Epithelial cell of esophagus (primary cell): ENCODE measurements at regions not wholly inside any gene's neighbourhood (a gene's known extent, or its start where the extent isn't known, plus 50 kb on each side); places are given as distances from the start of the nearest gene placed in this dataset.

Experiments
- DNase-seq: peaks from one replicate; pipeline ENCODE4 v3.0.0; 2010; ENCODE audit warnings: low read depth
- H3K4me3 ChIP-seq: 2 replicates; pipeline ENCODE4 v1.5.1; 2011; ENCODE audit warnings: mild to moderate bottlenecking, low read length, control low read depth
- CTCF ChIP-seq: IDR thresholded peaks from 2 replicates; pipeline ENCODE4 v1.5.1; 2011; ENCODE audit warnings: low read depth, mild to moderate bottlenecking, low read length, control low read depth, inconsistent platforms; ENCODE audit not compliant: insufficient read depth; ENCODE audit errors: missing control alignments

- TF ChIP-seq CTCF, result no peak
- no peak for DNase-seq
- no peak overlapping the region for H3K4me3 ChIP-seq
Measured at GRCh38 chr11:122368796-122369195, 252.8 kb upstream of the BLID start.

- no peak for TF ChIP-seq CTCF
Measured at GRCh38 chr11:122367809-122368231, 251.8 kb upstream of the BLID start.

GRCh38 chr11:122365610-122366360 lies 249.8 kb upstream of the BLID start:
- H3K4me3 ChIP-seq, result no peak overlapping the region
- no peak for DNase-seq
- TF ChIP-seq CTCF, result no peak

More at GRCh38 chr11:122367809-122368231, 251.8 kb upstream of the BLID start:
- peak; percentile 67 for DNase-seq
- no peak overlapping the region for H3K4me3 ChIP-seq

- no peak overlapping the region for H3K4me3 ChIP-seq
- no peak for TF ChIP-seq CTCF
- peak; percentile 8 for DNase-seq
Measured at GRCh38 chr11:122363296-122363695, 247.3 kb upstream of the BLID start.

- no peak overlapping the region for H3K4me3 ChIP-seq
- peak; percentile 23 for DNase-seq
- no peak for TF ChIP-seq CTCF
Measured at GRCh38 chr11:122362381-122362780, 246.4 kb upstream of the BLID start.

- no peak overlapping the region for H3K4me3 ChIP-seq
- TF ChIP-seq CTCF, result no peak
- no peak for DNase-seq
Measured at GRCh38 chr11:122360875-122361274, 244.9 kb upstream of the BLID start.

- no peak for TF ChIP-seq CTCF
- no peak for DNase-seq
- H3K4me3 ChIP-seq, result no peak overlapping the region
Measured at GRCh38 chr11:122359081-122359571, 243.1 kb upstream of the BLID start.
